RCC 7860 (cell line): ENCODE measurements at regions not wholly inside any gene's neighbourhood (a gene's known extent, or its start where the extent isn't known, plus 50 kb on each side); places are given as distances from the start of the nearest gene placed in this dataset.
"Not testable (repeated sequence)": the region's sequence is repeated elsewhere in the genome, so short reads cannot be mapped to it uniquely, and the experiment has no call there.

ENCODE experiments used
- DNase-seq: peaks from one replicate; pipeline ENCODE4 v3.0.0-alpha.2; 2015; ENCODE audit warnings: low spot score
- FAIRE-seq: peaks from 2 replicates; lab custom pipeline; 2012; peaks lifted over from hg19 to GRCh38; lab: Jason Lieb, UNC

- FAIRE-seq = no peak
Measured at GRCh38 chr5:159673538-159673937, 242.7 kb upstream of the ADRA1B start.

GRCh38 chr5:159678657-159679392, 237.5 kb upstream of the ADRA1B start:
- DNase-seq = no peak
- FAIRE-seq = no peak

More at GRCh38 chr5:159673538-159673937, 242.7 kb upstream of the ADRA1B start:
- DNase-seq = no peak

- FAIRE-seq (no peak), DNase-seq (no peak)
Measured at GRCh38 chr5:159680095-159680494, 236.2 kb upstream of the ADRA1B start.

GRCh38 chr5:159681661-159682060, 234.6 kb upstream of the ADRA1B start:
- no peak for DNase-seq
- no peak for FAIRE-seq

- FAIRE-seq = no peak
- no peak for DNase-seq
Measured at GRCh38 chr5:159682623-159683022, 233.7 kb upstream of the ADRA1B start.

- DNase-seq, FAIRE-seq: not testable (repeated sequence)
Measured at GRCh38 chr5:159687892-159688291, 228.4 kb upstream of the ADRA1B start.

GRCh38 chr5:159695741-159696294, 220.5 kb upstream of the ADRA1B start:
- DNase-seq (no peak), FAIRE-seq (no peak)

GRCh38 chr5:159697530-159697929, 218.8 kb upstream of the ADRA1B start:
- DNase-seq = no peak
- FAIRE-seq = no peak

- FAIRE-seq (no peak), DNase-seq (no peak)
Measured at GRCh38 chr5:159698322-159698721, 218.0 kb upstream of the ADRA1B start.

- FAIRE-seq (no peak), DNase-seq (no peak)
Measured at GRCh38 chr5:159700016-159700415, 216.3 kb upstream of the ADRA1B start.

- FAIRE-seq = no peak
- DNase-seq = no peak
Measured at GRCh38 chr5:159702301-159702700, 214.0 kb upstream of the ADRA1B start.

GRCh38 chr5:159702826-159703225, 213.5 kb upstream of the ADRA1B start:
- DNase-seq (no peak), FAIRE-seq (no peak)

- FAIRE-seq = no peak
- no peak for DNase-seq
Measured at GRCh38 chr5:159704160-159704559, 212.1 kb upstream of the ADRA1B start.

- FAIRE-seq (no peak), DNase-seq (no peak)
Measured at GRCh38 chr5:159705948-159706347, 210.3 kb upstream of the ADRA1B start.

GRCh38 chr5:159708090-159708489, 208.2 kb upstream of the ADRA1B start:
- FAIRE-seq (no peak), DNase-seq (no peak)

- FAIRE-seq (no peak), DNase-seq (no peak)
Measured at GRCh38 chr5:159712672-159713071, 203.6 kb upstream of the ADRA1B start.

- DNase-seq (no peak), FAIRE-seq (no peak)
Measured at GRCh38 chr5:159713254-159713653, 203.0 kb upstream of the ADRA1B start.

- FAIRE-seq = no peak
- DNase-seq = no peak
Measured at GRCh38 chr5:159713773-159714172, 202.5 kb upstream of the ADRA1B start.

- no peak for DNase-seq
- FAIRE-seq = no peak
Measured at GRCh38 chr5:159725475-159725874, 190.8 kb upstream of the ADRA1B start.

GRCh38 chr5:159727167-159727566, 189.1 kb upstream of the ADRA1B start:
- FAIRE-seq (no peak), DNase-seq (no peak)

GRCh38 chr5:159730285-159730684, 186.0 kb upstream of the ADRA1B start:
- FAIRE-seq (no peak), DNase-seq (no peak)

GRCh38 chr5:159732220-159732619, 184.1 kb upstream of the ADRA1B start:
- FAIRE-seq (no peak), DNase-seq (no peak)

- FAIRE-seq = no peak
Measured at GRCh38 chr5:159734366-159734765, 181.9 kb upstream of the ADRA1B start.

More at GRCh38 chr5:159734366-159734765, 181.9 kb upstream of the ADRA1B start:
- no peak for DNase-seq
